ENCODE measurements at regions not wholly inside any gene's neighbourhood (a gene's known extent, or its start where the extent isn't known, plus 50 kb on each side); places are given as distances from the start of the nearest gene placed in this dataset.

- TF ChIP-seq CTCF (conservative IDR thresholded peaks at IDR 0.05; ENCODE audit: low read depth, low read length) (no peak), EZH2 (IDR thresholded peaks at IDR 0.05; ENCODE audit: borderline replicate concordance, low read depth, low read length, poor library complexity, severe bottlenecking) (no peak)
Measured at GRCh38 chr10:95125582-95125981, 56.3 kb upstream of the CYP2C8 start.

Measured in A673 (cell line).